OCI-LY3 (cell line): ENCODE measurements at regions not wholly inside any gene's neighbourhood (a gene's known extent, or its start where the extent isn't known, plus 50 kb on each side); places are given as distances from the start of the nearest gene placed in this dataset.

Source experiments
- EZH2phosphoT487 ChIP-seq: fragments of 200-600 bp; shearing (Covaris generic); IDR thresholded peaks from 2 replicates; pipeline ENCODE4 v1.6.1; 2018; ENCODE audit warnings: antibody characterized with exemption, mixed run types, low read depth
- TF ChIP-seq, protein P1 (sequence below): fragments of 200-600, 300-600 bp; sonication (generic); IDR thresholded peaks from 2 replicates; pipeline ENCODE4 v1.5.1; 2014; ENCODE audit warnings: antibody characterized with exemption, low read length, low read depth

- TF ChIP-seq, protein P1, sequence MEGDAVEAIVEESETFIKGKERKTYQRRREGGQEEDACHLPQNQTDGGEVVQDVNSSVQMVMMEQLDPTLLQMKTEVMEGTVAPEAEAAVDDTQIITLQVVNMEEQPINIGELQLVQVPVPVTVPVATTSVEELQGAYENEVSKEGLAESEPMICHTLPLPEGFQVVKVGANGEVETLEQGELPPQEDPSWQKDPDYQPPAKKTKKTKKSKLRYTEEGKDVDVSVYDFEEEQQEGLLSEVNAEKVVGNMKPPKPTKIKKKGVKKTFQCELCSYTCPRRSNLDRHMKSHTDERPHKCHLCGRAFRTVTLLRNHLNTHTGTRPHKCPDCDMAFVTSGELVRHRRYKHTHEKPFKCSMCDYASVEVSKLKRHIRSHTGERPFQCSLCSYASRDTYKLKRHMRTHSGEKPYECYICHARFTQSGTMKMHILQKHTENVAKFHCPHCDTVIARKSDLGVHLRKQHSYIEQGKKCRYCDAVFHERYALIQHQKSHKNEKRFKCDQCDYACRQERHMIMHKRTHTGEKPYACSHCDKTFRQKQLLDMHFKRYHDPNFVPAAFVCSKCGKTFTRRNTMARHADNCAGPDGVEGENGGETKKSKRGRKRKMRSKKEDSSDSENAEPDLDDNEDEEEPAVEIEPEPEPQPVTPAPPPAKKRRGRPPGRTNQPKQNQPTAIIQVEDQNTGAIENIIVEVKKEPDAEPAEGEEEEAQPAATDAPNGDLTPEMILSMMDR: no peak
- TF ChIP-seq EZH2phosphoT487: no peak
Measured at GRCh38 chr16:54385141-54385540, 98.6 kb upstream of the IRX3 start.
